GM23338 (cell line): ENCODE measurements at regions not wholly inside any gene's neighbourhood (a gene's known extent, or its start where the extent isn't known, plus 50 kb on each side); places are given as distances from the start of the nearest gene placed in this dataset.

Source experiments
- CTCF ChIP-seq, 2 experiments: fragments of 200-600 bp in 1 of 2; sonication (generic) in 1 of 2; conservative IDR thresholded peaks; 2 replicates each; pipeline versions ENCODE4 v1.5.1 to v1.6.1; 2016 to 2017; ENCODE audit warnings: antibody characterized with exemption in 2 of 2, low read depth in 2 of 2, mild to moderate bottlenecking in 2 of 2, moderate library complexity in 1 of 2
- POLR2AphosphoS5 ChIP-seq: IDR thresholded peaks from 2 replicates; pipeline ENCODE4 v1.6.1; 2016; ENCODE audit warnings: antibody characterized with exemption, low read depth

DNA sequence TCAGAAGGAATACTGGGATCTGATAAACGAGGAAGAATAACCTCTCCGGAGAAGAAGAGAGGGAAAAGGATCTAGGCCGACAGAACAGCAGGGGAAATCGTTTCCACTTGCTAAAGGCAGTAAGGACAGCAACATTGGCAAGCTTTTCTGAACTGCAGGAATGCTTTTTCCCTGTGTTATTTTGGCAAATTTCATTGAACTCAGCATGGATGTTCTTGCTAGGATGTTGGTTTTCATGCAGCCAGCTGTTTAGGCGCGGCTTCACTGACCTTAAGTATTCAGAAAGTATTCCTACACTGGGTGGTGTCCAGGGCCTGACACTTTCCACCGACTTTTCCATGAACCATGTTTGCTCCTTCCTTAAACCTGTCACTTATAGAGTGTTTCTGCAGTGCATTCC is 489.7 kb downstream of the CNTN3 start:
- TF ChIP-seq POLR2AphosphoS5 (no peak), CTCF (conservative IDR thresholded peaks at IDR 0.05; ENCODE audit: low read depth in 2 of 2) (no peak)
